ENCODE measurements at regions not wholly inside any gene's neighbourhood (a gene's known extent, or its start where the extent isn't known, plus 50 kb on each side); places are given as distances from the start of the nearest gene placed in this dataset.

DNA sequence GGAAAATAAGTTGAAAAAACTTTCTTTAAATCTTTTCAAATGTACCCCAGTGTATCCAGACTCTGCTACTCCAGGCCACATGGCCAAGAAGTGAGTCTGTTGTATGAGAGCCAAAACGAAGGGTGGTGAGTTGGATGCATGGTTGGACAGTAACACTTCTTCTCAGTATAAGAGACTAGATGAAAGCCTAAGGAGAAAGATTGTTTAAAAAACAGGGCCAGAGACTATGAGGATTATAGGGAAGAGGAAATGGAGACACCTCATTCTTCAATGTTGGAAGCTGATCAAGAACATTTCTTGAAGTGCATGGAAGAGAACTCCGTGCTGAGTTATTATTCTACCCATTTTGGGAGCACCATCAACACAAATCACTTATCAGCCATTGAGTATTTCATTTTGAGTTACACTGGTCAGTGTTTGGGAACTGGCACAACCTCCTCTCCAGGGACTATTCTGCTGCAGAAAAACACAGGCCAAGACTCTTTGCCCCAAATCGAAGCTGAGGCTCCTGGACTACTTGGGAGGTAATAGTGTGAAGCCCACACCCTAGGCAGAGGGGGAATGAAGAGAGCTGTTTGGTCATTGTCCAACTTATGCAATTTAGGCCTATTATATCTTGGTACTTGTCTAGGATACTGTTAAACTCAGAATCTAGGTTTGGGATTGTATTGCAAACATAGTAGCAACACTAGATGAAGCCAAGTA lies 123.0 kb upstream of the SEC61G start:
- H3K9ac ChIP-seq (ENCODE audit: insufficient read depth, low read length): no peak overlapping the region
- H3K27me3 ChIP-seq (ENCODE audit: control insufficient read depth, insufficient read depth, low read length): no peaks in the 10 kb centered on the region
- H3K27ac ChIP-seq (ENCODE audit: insufficient read depth, low read length): no peak overlapping the region
- no peak overlapping the region for H3K4me2 ChIP-seq (ENCODE audit: extremely low read depth, insufficient read depth, low read length)
- no peaks in the 10 kb centered on the region for H3K4me1 ChIP-seq (ENCODE audit: control insufficient read depth, extremely low read depth, insufficient read depth, low read length)
- H3K79me2 ChIP-seq (ENCODE audit: control insufficient read depth, insufficient read depth, low read length): no peaks in the 10 kb centered on the region
- no peaks in the 10 kb centered on the region for H3K36me3 ChIP-seq (ENCODE audit: control insufficient read depth, insufficient read depth, low read length)
- no peak overlapping the region for H2AFZ ChIP-seq (ENCODE audit: low read length)
- no peak overlapping the region for H3K4me3 ChIP-seq (replicated peaks in 1 of 4; ENCODE audit: control extremely low read depth in 1 of 4, insufficient read depth in 1 of 4, low read depth in 3 of 4, low read length in 4 of 4)
- DNase-seq (ENCODE audit: low read depth in 2 of 2): no peak
- no peaks in the 10 kb centered on the region for H4K20me1 ChIP-seq (ENCODE audit: control insufficient read depth, extremely low read depth, insufficient read depth, low read length)
- TF ChIP-seq EZH2 (IDR thresholded peaks at IDR 0.05; ENCODE audit: low read length, missing control alignments) (no peak), CTCF (conservative IDR thresholded peaks at IDR 0.05 in 1 of 2, IDR thresholded peaks at IDR 0.05 in 1 of 2; ENCODE audit: low read depth in 1 of 2, low read length in 2 of 2) (no peak)
- H3K9me3 ChIP-seq (ENCODE audit: control insufficient read depth, insufficient read depth, low read depth, low read length): no peaks in the 10 kb centered on the region

DNA sequence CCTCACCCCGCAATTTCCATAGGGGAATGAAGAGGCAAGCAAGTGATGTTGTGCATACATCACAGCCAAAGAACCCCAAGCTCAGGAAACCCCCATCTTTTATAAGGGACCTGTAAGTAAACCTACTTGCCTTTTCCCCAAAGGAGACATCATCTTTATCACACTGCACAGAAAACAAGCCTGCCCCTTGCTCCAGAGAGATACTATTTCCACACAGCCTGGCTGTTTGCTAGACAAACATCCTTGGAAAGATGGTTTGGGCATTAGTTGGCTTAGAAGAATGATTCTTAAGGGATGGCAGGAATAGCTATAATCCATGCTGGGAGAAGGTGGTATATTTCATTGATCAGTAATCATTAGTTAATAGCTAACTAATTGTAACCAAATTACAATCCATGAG lies 123.7 kb upstream of the SEC61G start:
- H3K9ac ChIP-seq (ENCODE audit: insufficient read depth, low read length): no peak overlapping the region
- no peak overlapping the region for H3K4me3 ChIP-seq (replicated peaks in 1 of 4; ENCODE audit: control extremely low read depth in 1 of 4, insufficient read depth in 1 of 4, low read depth in 3 of 4, low read length in 4 of 4)
- no peaks in the 10 kb centered on the region for H3K36me3 ChIP-seq (ENCODE audit: control insufficient read depth, insufficient read depth, low read length)
- H3K27ac ChIP-seq (ENCODE audit: insufficient read depth, low read length): no peak overlapping the region
- H3K27me3 ChIP-seq (ENCODE audit: control insufficient read depth, insufficient read depth, low read length): no peaks in the 10 kb centered on the region
- H3K9me3 ChIP-seq (ENCODE audit: control insufficient read depth, insufficient read depth, low read depth, low read length): no peaks in the 10 kb centered on the region
- H2AFZ ChIP-seq (ENCODE audit: low read length): no peak overlapping the region
- DNase-seq (ENCODE audit: low read depth in 2 of 2): no peak
- no peaks in the 10 kb centered on the region for H3K4me1 ChIP-seq (ENCODE audit: control insufficient read depth, extremely low read depth, insufficient read depth, low read length)
- no peak for TF ChIP-seq CTCF (conservative IDR thresholded peaks at IDR 0.05 in 1 of 2, IDR thresholded peaks at IDR 0.05 in 1 of 2; ENCODE audit: low read depth in 1 of 2, low read length in 2 of 2)
- no peak overlapping the region for H3K4me2 ChIP-seq (ENCODE audit: extremely low read depth, insufficient read depth, low read length)
- no peaks in the 10 kb centered on the region for H4K20me1 ChIP-seq (ENCODE audit: control insufficient read depth, extremely low read depth, insufficient read depth, low read length)
- no peaks in the 10 kb centered on the region for H3K79me2 ChIP-seq (ENCODE audit: control insufficient read depth, insufficient read depth, low read length)

DNA sequence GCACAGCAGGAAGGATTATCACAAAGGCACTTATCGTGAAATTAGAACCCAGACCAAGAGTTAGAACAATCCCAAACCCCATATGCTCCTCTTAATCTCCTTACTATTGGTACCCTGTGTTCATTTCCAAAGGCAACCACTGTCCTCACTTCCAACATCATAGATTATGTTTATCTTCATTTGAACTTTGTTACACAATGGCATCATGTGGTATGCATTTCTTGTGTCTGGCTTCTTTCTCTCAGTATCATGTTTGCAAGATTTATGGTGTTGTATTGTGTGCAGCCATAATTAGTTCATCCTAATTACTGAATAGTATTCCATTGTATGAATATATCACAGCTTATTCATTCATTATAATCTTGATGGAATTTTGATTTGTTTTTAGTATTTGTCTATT lies 124.6 kb upstream of the SEC61G start:
- Histone ChIP-seq H3K4me1 (ENCODE audit: control insufficient read depth, extremely low read depth, insufficient read depth, low read length) (no peaks in the 10 kb centered on the region), H3K27ac (ENCODE audit: insufficient read depth, low read length) (no peak overlapping the region), H3K9ac (ENCODE audit: insufficient read depth, low read length) (no peak overlapping the region), H3K27me3 (ENCODE audit: control insufficient read depth, insufficient read depth, low read length) (no peaks in the 10 kb centered on the region), H3K36me3 (ENCODE audit: control insufficient read depth, insufficient read depth, low read length) (no peaks in the 10 kb centered on the region), H4K20me1 (ENCODE audit: control insufficient read depth, extremely low read depth, insufficient read depth, low read length) (no peaks in the 10 kb centered on the region), H3K79me2 (ENCODE audit: control insufficient read depth, insufficient read depth, low read length) (no peaks in the 10 kb centered on the region), H3K9me3 (ENCODE audit: control insufficient read depth, insufficient read depth, low read depth, low read length) (no peaks in the 10 kb centered on the region), H2AFZ (ENCODE audit: low read length) (no peak overlapping the region), H3K4me3 (replicated peaks in 1 of 4; ENCODE audit: control extremely low read depth in 1 of 4, insufficient read depth in 1 of 4, low read depth in 3 of 4, low read length in 4 of 4) (no peak overlapping the region), H3K4me2 (ENCODE audit: extremely low read depth, insufficient read depth, low read length) (no peak overlapping the region)
- TF ChIP-seq CTCF (conservative IDR thresholded peaks at IDR 0.05 in 1 of 2, IDR thresholded peaks at IDR 0.05 in 1 of 2; ENCODE audit: low read depth in 1 of 2, low read length in 2 of 2) (no peak), EZH2 (IDR thresholded peaks at IDR 0.05; ENCODE audit: low read length, missing control alignments) (no peak)
- no peak for DNase-seq (ENCODE audit: low read depth in 2 of 2)

All from fibroblast of lung (primary cell).